ENCODE measurements at regions not wholly inside any gene's neighbourhood (a gene's known extent, or its start where the extent isn't known, plus 50 kb on each side); places are given as distances from the start of the nearest gene placed in this dataset.

DNA sequence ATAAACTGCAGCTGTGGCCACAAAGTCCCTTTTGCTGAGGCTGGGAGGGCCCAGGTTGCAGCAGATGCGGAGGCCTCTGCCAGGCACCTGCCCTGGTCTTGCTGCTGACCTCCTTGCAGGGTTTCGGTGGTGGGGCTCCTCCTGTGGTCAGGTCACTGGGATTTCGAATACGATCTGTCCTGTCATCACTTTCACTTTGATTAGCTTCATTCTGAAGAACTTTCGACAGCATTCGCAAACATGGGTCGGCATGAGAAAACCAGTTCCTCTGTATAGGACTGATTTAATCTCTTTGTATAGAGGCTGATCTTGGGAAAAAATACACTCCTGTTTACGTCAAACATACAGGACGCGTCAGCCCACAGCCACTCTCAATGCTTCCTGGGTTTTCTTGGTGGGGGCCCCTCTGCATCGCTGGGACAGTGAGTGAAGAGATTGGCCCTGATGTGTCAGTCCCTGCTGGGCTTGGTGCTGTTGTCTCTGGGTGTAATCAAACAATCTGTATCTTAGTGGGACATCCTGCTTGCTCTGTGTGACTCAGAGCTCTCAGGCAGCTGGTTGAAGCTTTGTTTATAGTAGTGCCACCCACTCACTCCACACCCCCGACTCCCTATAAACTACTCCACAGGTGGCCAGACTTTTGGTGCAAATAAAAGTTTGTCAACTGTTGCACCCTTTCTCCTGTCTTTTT, 209.4 kb upstream of the CXCR4 start:
- DNase-seq: peak; percentile 38
- ChIA-PET POLR2A (no interaction called here), CTCF (interaction anchor here (1.1 kb wide), 1 partner anchor 23 kb away, joined by 3 read pairs; no protein-coding TSS in a partner anchor)
- no peaks in the 10 kb centered on the region for H3K79me2 ChIP-seq (ENCODE audit: insufficient read depth)
- no peaks in the 10 kb centered on the region for H3K36me3 ChIP-seq (replicated peaks in 1 of 2; ENCODE audit: control insufficient read depth in 1 of 2, insufficient read depth in 2 of 2, low read length in 1 of 2)
- no peaks in the 10 kb centered on the region for H3K27me3 ChIP-seq (ENCODE audit: insufficient read depth)
- H3K27ac ChIP-seq (ENCODE audit: low read depth in 2 of 2, low read length in 1 of 2): no peak overlapping the region; a peak in 1 of 4 replicates
- WGBS (ENCODE audit: low lambda C conversion rate): 35% methylated on average over 12 of the region's 12 CpGs
- no peaks in the 10 kb centered on the region for H3K9me3 ChIP-seq
- H3K9me2 ChIP-seq: no peaks in the 10 kb centered on the region
- H3K4me3 ChIP-seq (ENCODE audit: low read depth in 2 of 2, low read length in 1 of 2): no peak overlapping the region
- H4K20me1 ChIP-seq (ENCODE audit: insufficient read depth): no peaks in the 10 kb centered on the region
- no peaks in the 10 kb centered on the region for H3F3A ChIP-seq (replicated peaks; ENCODE audit: insufficient read depth)
- H3K9ac ChIP-seq: no peak overlapping the region
- H3K4me1 ChIP-seq (ENCODE audit: control insufficient read depth in 1 of 2, insufficient read depth in 2 of 2, low read depth in 1 of 2, low read length in 1 of 2): peaks cover 0 to 13% of the 10 kb centered on the region in 2 experiments; a peak in 2 of 4 replicates
- H3K4me2 ChIP-seq: no peak overlapping the region
- no peak overlapping the region for H2AFZ ChIP-seq (ENCODE audit: low read depth)
- TF ChIP-seq, protein P1, sequence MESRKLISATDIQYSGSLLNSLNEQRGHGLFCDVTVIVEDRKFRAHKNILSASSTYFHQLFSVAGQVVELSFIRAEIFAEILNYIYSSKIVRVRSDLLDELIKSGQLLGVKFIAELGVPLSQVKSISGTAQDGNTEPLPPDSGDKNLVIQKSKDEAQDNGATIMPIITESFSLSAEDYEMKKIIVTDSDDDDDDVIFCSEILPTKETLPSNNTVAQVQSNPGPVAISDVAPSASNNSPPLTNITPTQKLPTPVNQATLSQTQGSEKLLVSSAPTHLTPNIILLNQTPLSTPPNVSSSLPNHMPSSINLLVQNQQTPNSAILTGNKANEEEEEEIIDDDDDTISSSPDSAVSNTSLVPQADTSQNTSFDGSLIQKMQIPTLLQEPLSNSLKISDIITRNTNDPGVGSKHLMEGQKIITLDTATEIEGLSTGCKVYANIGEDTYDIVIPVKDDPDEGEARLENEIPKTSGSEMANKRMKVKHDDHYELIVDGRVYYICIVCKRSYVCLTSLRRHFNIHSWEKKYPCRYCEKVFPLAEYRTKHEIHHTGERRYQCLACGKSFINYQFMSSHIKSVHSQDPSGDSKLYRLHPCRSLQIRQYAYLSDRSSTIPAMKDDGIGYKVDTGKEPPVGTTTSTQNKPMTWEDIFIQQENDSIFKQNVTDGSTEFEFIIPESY (IDR thresholded peaks at IDR 0.05; ENCODE audit: borderline replicate concordance, low read depth): no peak
- TF ChIP-seq EP300 (IDR thresholded peaks at IDR 0.05; ENCODE audit: borderline replicate concordance in 1 of 2, low read depth in 1 of 2, low read length in 1 of 2) (no peak), NRF1 (IDR thresholded peaks at IDR 0.05; ENCODE audit: low read depth, low read length) (no peak), FOSL2 (IDR thresholded peaks at IDR 0.05; ENCODE audit: borderline replicate concordance, low read depth) (no peak)

DNA sequence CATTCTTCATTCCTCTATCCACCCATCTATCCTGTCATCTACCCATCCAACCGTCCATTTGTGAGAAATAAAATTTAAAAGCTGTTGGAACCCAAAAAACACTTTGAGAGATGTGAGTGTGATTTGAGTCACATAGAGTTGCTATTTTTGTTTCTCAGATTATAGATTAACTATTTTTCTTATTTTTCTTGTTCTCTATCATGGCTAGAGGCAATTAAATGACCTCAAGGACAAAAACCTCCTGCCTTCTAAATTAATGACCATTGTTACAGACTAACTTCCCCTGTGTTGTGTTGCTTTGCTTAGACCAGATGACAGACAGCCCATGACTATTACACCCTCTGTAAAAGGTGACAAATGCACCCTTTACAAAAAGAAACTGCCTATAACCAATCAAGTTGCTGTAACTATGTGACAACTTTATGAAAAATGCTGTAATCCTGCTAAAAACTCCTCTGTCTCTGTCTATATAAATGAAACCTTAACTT, 207.9 kb upstream of the CXCR4 start:
- no peak overlapping the region for H3K4me3 ChIP-seq (ENCODE audit: low read depth in 2 of 2, low read length in 1 of 2)
- H3K79me2 ChIP-seq (ENCODE audit: insufficient read depth): no peaks in the 10 kb centered on the region

More for the DNA sequence above, 207.9 kb upstream of the CXCR4 start:
- no peaks in the 10 kb centered on the region for H3F3A ChIP-seq (replicated peaks; ENCODE audit: insufficient read depth)
- H2AFZ ChIP-seq (ENCODE audit: low read depth): no peak overlapping the region
- H3K36me3 ChIP-seq (replicated peaks in 1 of 2; ENCODE audit: control insufficient read depth in 1 of 2, insufficient read depth in 2 of 2, low read length in 1 of 2): no peaks in the 10 kb centered on the region
- WGBS (ENCODE audit: low lambda C conversion rate): 27% methylated on average over 1 of the region's 1 CpG
- no peak overlapping the region for H3K9ac ChIP-seq
- no peaks in the 10 kb centered on the region for H4K20me1 ChIP-seq (ENCODE audit: insufficient read depth)
- no peak for DNase-seq
- no peaks in the 10 kb centered on the region for H3K27me3 ChIP-seq (ENCODE audit: insufficient read depth)
- H3K9me2 ChIP-seq: no peaks in the 10 kb centered on the region
- H3K4me1 ChIP-seq (ENCODE audit: control insufficient read depth in 1 of 2, insufficient read depth in 2 of 2, low read depth in 1 of 2, low read length in 1 of 2): peaks cover 0 to 13% of the 10 kb centered on the region in 2 experiments; a peak in 2 of 4 replicates
- no peak overlapping the region for H3K27ac ChIP-seq (ENCODE audit: low read depth in 2 of 2, low read length in 1 of 2)
- CTCF ChIA-PET: no interaction called here
- H3K9me3 ChIP-seq: no peaks in the 10 kb centered on the region
- POLR2A ChIA-PET: no interaction called here
- no peak overlapping the region for H3K4me2 ChIP-seq
- TF ChIP-seq EZH2phosphoT487 (IDR thresholded peaks at IDR 0.05; ENCODE audit: borderline replicate concordance, low read depth) (no peak), RAD21 (IDR thresholded peaks at IDR 0.05; ENCODE audit: low read length) (no peak), EP300 (IDR thresholded peaks at IDR 0.05; ENCODE audit: borderline replicate concordance in 1 of 2, low read depth in 1 of 2, low read length in 1 of 2) (no peak), GABPA (IDR thresholded peaks at IDR 0.05; ENCODE audit: low read depth) (no peak), RCOR1 (IDR thresholded peaks at IDR 0.05; ENCODE audit: low read length) (no peak), TCF12 (IDR thresholded peaks at IDR 0.05) (no peak), SIN3A (IDR thresholded peaks at IDR 0.05; ENCODE audit: borderline replicate concordance, low read depth, low read length) (no peak), SMC3 (IDR thresholded peaks at IDR 0.05; ENCODE audit: low read depth, low read length) (no peak), YY1 (IDR thresholded peaks at IDR 0.05; ENCODE audit: low read depth) (no peak)
- TF ChIP-seq, protein P2, sequence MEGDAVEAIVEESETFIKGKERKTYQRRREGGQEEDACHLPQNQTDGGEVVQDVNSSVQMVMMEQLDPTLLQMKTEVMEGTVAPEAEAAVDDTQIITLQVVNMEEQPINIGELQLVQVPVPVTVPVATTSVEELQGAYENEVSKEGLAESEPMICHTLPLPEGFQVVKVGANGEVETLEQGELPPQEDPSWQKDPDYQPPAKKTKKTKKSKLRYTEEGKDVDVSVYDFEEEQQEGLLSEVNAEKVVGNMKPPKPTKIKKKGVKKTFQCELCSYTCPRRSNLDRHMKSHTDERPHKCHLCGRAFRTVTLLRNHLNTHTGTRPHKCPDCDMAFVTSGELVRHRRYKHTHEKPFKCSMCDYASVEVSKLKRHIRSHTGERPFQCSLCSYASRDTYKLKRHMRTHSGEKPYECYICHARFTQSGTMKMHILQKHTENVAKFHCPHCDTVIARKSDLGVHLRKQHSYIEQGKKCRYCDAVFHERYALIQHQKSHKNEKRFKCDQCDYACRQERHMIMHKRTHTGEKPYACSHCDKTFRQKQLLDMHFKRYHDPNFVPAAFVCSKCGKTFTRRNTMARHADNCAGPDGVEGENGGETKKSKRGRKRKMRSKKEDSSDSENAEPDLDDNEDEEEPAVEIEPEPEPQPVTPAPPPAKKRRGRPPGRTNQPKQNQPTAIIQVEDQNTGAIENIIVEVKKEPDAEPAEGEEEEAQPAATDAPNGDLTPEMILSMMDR (IDR thresholded peaks at IDR 0.05): no peak
- TF ChIP-seq, protein P3, sequence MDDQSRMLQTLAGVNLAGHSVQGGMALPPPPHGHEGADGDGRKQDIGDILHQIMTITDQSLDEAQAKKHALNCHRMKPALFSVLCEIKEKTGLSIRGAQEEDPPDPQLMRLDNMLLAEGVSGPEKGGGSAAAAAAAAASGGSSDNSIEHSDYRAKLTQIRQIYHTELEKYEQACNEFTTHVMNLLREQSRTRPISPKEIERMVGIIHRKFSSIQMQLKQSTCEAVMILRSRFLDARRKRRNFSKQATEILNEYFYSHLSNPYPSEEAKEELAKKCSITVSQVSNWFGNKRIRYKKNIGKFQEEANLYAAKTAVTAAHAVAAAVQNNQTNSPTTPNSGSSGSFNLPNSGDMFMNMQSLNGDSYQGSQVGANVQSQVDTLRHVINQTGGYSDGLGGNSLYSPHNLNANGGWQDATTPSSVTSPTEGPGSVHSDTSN (IDR thresholded peaks at IDR 0.05): no peak
